HEK293T (cell line): ENCODE measurements at regions not wholly inside any gene's neighbourhood (a gene's known extent, or its start where the extent isn't known, plus 50 kb on each side); places are given as distances from the start of the nearest gene placed in this dataset.

Experiments used
- BHLHE40 ChIP-seq: fragments of 450-650 bp; IDR thresholded peaks from 2 replicates; pipeline ENCODE4 v1.6.1; 2016; ENCODE audit warnings: mild to moderate bottlenecking, moderate library complexity, borderline replicate concordance
- ELF4 ChIP-seq: fragments of 450-650 bp; IDR thresholded peaks from 2 replicates; pipeline ENCODE4 v1.6.1; 2017; ENCODE audit warnings: antibody characterized with exemption
- FOXM1 ChIP-seq: fragments of 450-650 bp; IDR thresholded peaks from 2 replicates; pipeline ENCODE4 v1.6.1; 2017; ENCODE audit warnings: mild to moderate bottlenecking, borderline replicate concordance
- HDGF ChIP-seq: fragments of 450-650 bp; IDR thresholded peaks from 2 replicates; pipeline ENCODE4 v1.6.1; 2017; ENCODE audit warnings: antibody characterized with exemption, borderline replicate concordance
- SP1 ChIP-seq: fragments of 450-650 bp; IDR thresholded peaks from 2 replicates; pipeline ENCODE4 v1.6.1; 2017
- SUZ12 ChIP-seq: fragments of 450-650 bp; IDR thresholded peaks from 2 replicates; pipeline ENCODE4 v1.6.1; 2016; ENCODE audit warnings: mild to moderate bottlenecking
- TARDBP ChIP-seq: fragments of 450-650 bp; IDR thresholded peaks from 2 replicates; pipeline ENCODE4 v1.6.1; 2016
- TF ChIP-seq, protein P1 (sequence below): fragments of 450-650 bp; IDR thresholded peaks from 2 replicates; pipeline ENCODE4 v1.6.1; 2016

DNA sequence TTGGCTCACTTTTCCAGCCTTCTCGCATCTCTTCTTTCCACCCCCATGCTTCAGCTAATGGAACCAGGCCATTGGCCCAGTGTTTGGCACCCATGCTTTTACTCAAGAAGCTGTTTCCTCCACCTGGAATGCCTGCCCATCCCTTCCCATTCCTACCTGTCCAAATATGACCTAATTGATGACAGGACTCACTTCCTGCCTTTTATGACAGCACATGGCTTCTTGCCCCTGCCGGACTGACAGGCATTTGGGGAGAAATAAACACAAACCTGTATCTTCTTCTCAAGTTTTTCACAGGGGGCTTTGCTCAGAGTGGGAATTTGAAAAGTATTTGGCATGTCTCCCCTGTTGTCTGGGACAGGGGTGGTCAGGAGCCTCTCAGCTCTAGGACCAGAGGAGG, 120.1 kb downstream of the ABHD5 start:
- TF ChIP-seq ELF4: no peak
- TF ChIP-seq SP1: no peak
- no peak for TF ChIP-seq TARDBP
- TF ChIP-seq HDGF: no peak
- TF ChIP-seq BHLHE40: no peak
- no peak for TF ChIP-seq FOXM1
- TF ChIP-seq, protein P1, sequence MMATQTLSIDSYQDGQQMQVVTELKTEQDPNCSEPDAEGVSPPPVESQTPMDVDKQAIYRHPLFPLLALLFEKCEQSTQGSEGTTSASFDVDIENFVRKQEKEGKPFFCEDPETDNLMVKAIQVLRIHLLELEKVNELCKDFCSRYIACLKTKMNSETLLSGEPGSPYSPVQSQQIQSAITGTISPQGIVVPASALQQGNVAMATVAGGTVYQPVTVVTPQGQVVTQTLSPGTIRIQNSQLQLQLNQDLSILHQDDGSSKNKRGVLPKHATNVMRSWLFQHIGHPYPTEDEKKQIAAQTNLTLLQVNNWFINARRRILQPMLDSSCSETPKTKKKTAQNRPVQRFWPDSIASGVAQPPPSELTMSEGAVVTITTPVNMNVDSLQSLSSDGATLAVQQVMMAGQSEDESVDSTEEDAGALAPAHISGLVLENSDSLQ: no peak
- TF ChIP-seq SUZ12: no peak
